ENCODE measurements at regions not wholly inside any gene's neighbourhood (a gene's known extent, or its start where the extent isn't known, plus 50 kb on each side); places are given as distances from the start of the nearest gene placed in this dataset.

DNA sequence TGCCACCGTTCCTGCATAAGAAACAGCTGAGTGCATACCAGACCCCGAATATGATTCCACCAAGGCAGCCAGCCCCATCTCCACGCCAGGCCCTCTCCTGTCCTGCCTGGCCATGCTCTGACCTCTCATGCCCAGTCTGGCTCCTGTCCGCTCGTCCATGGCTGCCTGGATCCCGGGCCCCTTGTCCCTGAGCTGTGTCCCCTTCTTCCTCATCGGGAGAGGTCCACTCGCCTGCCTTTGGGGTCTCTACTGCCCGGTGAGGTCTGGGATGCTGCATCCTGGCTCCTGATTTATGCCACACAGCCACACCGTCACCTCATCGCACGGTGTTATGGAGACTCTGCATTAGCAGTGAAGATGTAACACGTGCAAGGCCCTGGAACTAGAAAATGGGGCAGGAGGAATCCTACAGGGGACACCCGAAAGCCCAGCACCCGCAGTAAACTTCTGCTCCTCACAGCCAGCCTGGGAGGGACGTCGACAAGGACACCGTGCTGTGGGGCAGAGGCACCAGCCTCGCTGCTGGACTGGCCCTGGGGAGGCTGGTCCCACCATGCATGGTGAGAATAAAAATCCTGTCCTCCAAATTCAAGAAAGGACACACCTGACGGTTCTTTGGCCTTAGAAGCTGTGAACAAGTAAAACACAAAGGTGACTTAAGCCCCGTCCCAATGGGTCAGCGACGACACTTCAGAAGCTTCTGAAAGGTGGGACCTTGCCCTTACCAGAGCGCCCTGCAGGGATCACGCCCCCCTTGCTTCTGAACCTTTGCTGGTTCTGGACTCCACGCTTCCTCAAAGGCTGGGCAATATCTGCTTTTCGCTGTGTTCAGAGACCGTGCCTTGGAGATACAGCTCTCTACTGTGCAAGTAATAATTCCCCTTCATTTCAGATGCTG is 103.0 kb downstream of the DLL1 start:
- Histone ChIP-seq H3K27ac (no peak overlapping the region), H3K9me3 (no peaks in the 10 kb centered on the region), H3K4me3 (no peak overlapping the region), H3K36me3 (no peaks in the 10 kb centered on the region), H3K4me1 (no peaks in the 10 kb centered on the region), H3K27me3 (no peaks in the 10 kb centered on the region)
- no peak for DNase-seq (ENCODE audit: low spot score)
- TF ChIP-seq, protein P1, sequence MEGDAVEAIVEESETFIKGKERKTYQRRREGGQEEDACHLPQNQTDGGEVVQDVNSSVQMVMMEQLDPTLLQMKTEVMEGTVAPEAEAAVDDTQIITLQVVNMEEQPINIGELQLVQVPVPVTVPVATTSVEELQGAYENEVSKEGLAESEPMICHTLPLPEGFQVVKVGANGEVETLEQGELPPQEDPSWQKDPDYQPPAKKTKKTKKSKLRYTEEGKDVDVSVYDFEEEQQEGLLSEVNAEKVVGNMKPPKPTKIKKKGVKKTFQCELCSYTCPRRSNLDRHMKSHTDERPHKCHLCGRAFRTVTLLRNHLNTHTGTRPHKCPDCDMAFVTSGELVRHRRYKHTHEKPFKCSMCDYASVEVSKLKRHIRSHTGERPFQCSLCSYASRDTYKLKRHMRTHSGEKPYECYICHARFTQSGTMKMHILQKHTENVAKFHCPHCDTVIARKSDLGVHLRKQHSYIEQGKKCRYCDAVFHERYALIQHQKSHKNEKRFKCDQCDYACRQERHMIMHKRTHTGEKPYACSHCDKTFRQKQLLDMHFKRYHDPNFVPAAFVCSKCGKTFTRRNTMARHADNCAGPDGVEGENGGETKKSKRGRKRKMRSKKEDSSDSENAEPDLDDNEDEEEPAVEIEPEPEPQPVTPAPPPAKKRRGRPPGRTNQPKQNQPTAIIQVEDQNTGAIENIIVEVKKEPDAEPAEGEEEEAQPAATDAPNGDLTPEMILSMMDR (IDR thresholded peaks at IDR 0.05) = no peak

DNA sequence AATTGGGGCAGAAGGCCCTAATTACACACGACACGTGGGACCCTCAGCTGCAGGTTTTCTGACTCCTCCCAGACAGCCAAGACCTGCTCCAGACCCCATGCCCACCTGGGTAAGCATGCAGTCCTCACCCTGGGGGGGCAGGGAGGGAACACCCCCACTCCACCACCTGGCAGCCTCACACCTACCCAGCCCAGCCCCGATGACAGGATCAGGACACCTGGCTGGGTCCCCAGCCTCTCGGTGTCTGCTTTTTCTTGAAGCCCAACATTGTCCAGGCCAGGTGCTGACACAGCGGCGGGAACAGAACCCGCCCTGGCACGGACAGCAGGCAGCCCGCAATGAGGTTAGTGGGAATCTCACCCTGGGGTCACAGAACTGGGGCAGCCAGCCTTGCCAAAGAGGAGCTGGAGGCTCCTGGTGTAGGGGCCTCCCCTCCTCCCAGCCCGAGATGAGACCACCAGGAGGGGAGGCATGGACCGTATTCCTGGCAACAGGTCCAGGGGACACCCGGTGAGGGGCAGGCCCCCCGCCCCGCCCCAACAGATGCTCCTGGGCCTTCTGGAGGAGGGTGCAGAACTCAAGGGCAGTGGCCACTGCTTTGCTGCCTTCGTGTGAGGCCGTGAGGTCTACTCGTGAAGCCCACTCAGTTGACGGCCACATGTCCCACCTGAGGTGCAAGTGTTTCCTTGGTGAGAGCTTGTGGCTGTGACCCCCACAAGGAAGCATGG is 103.8 kb downstream of the DLL1 start:
- TF ChIP-seq, protein P1 (IDR thresholded peaks at IDR 0.05) = no peak
- Histone ChIP-seq H3K4me3 (no peak overlapping the region), H3K36me3 (no peaks in the 10 kb centered on the region), H3K9me3 (no peaks in the 10 kb centered on the region), H3K4me1 (no peaks in the 10 kb centered on the region), H3K27me3 (no peaks in the 10 kb centered on the region), H3K27ac (no peak overlapping the region)
- DNase-seq (ENCODE audit: low spot score) = no peak

DNA sequence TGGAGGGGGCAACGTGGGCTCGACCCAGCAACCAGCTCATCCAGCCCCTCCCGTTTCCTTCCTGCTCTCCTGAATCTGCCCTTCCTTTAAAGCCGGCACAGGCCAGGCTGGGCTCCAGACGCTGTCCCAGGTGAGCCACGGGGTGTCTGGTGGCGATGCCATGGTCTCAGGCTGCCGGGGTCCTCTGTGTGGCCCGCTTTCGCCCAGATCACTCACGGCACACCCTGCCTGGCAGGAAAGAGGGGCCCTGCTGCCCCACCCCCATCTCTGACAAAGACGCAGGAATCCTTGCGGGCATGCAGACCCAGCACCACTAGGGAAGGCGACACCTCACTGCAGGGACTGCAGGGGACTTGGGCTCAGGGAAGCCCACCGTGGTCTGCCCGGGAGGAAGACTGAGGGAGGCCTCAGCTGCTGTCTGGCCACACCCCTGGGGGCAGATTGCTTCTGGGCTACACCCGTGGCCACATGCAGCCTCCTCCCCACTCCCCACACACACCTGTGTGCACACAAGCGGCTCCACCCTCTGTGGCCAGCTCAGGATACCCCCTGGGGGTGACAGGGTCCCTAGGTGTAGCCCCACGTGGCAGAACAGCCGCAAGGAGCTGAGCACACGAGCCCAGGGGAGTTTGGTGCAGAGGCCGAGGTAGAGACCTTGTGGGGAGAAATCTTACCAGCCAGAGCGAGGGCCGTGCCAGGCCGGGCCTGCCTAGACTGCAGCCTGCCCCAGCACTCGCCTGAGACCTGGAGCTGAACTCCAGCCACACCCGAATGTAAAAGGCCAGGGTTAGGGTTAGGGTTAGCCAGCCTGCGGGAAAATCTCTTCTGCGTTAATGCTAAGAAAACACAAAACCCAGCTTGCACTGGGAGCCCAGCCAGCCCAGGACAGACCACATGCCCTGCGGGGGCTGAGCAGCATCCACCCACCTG is 104.6 kb downstream of the DLL1 start:
- H3K27me3 ChIP-seq = no peaks in the 10 kb centered on the region
- no peaks in the 10 kb centered on the region for H3K4me1 ChIP-seq
- H3K27ac ChIP-seq = no peak overlapping the region
- H3K36me3 ChIP-seq = no peaks in the 10 kb centered on the region
- no peak overlapping the region for H3K4me3 ChIP-seq
- TF ChIP-seq, protein P1 (IDR thresholded peaks at IDR 0.05) = no peak
- no peak for DNase-seq (ENCODE audit: low spot score)
- H3K9me3 ChIP-seq = no peaks in the 10 kb centered on the region

DNA sequence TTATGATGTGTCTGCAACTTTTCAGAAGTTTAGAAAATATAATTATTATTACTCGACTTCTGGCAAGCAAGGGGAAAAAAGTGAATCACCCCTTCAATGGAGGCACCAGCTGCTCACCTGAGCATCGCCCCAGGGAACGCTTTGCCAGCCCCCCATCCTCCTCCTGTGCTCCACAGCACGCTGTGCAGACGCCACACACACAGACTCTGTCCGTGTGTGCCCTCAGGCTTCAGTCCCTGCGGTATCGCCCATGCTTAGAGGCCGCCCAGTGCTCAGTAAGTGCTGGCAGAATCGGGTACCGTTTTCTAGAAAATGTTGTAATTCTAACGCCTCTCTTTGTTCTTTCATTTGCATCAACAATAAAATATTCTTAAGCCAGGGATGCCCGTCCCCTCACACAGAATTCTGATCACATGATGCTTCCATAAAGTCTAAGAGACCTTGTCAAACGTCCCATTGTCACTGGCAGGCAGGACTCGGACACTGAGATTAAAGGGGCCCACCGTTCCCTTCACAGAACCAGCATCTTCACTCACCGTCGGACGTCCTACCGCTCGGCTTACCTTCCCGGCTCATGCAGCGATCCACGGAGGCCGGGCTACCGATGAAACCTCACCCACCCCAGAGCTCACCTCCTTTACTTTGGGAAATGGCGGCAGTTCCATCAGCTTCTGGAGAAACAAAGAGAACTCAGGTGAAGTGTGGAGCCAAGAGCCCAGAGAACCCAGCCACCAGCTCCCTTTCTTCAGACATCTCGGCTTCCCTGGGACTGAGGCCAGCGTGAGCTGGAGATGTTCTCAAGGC is 105.5 kb downstream of the DLL1 start:
- TF ChIP-seq, protein P1 (IDR thresholded peaks at IDR 0.05) = no peak
- Histone ChIP-seq H3K36me3 (no peaks in the 10 kb centered on the region), H3K27me3 (no peaks in the 10 kb centered on the region), H3K4me1 (no peaks in the 10 kb centered on the region), H3K4me3 (no peak overlapping the region), H3K9me3 (no peaks in the 10 kb centered on the region), H3K27ac (no peak overlapping the region)
- DNase-seq (ENCODE audit: low spot score) = no peak

DNA sequence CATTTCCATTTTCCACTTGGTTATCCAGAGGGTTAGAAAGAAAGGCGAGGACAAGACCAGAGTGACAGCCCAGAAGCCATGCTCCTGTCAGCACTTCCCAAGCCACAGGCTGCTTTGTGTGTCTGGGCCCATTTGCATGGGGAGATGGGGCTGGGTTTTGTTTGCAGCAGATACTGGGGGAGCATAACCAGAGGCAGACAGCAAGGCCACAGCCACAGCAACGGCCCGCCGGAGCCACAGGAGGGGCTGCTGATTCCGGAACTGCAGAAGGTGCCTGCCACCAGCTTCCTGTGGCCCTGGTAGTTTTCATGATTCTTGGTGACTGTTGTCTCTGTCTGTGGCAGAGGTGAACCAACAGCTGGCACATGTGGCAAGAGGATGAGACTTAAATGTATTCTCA is 106.6 kb downstream of the DLL1 start:
- no peaks in the 10 kb centered on the region for H3K27me3 ChIP-seq
- no peaks in the 10 kb centered on the region for H3K4me1 ChIP-seq
- no peak for DNase-seq (ENCODE audit: low spot score)
- H3K27ac ChIP-seq = no peak overlapping the region
- TF ChIP-seq, protein P1 (IDR thresholded peaks at IDR 0.05) = no peak
- no peaks in the 10 kb centered on the region for H3K9me3 ChIP-seq
- H3K4me3 ChIP-seq = no peak overlapping the region
- no peaks in the 10 kb centered on the region for H3K36me3 ChIP-seq
